HCT116 (cell line): ENCODE measurements at regions not wholly inside any gene's neighbourhood (a gene's known extent, or its start where the extent isn't known, plus 50 kb on each side); places are given as distances from the start of the nearest gene placed in this dataset.

ENCODE experiments used
- ATAC-seq: fragments of 200-7000 bp; cut with Tn5 transposase; 2 replicates; pipeline ENCODE4 v1.9.1; 2020; ENCODE audit warnings: mild to moderate bottlenecking, moderate library complexity
- BruUV-seq: library from RNA; stranded (reverse); fragments of 400-500 nt; replicated peaks from 2 replicates; lab custom pipeline; 2021; lab: Mats Ljungman, UMichigan
- CTCF ChIA-PET: fragments of 300-600 bp; sonication (Branson Sonifier 250); formaldehyde crosslinking; loops from one replicate; lab custom pipeline; 2021; ENCODE audit warnings: antibody characterized with exemption; lab: Charles Lee
- POLR2A ChIA-PET: fragments of 300-600, 350-600 bp; sonication (Branson Sonifier 250); formaldehyde crosslinking; loops from one replicate; lab custom pipeline; 2021; ENCODE audit warnings: antibody characterized with exemption; lab: Charles Lee
- RAD21 ChIA-PET, 2 experiments: fragments of 300-600 bp; sonication (Branson Sonifier 250); formaldehyde crosslinking; loops; one replicate each; lab custom pipeline; 2023; ENCODE audit warnings: low total read pairs in 2 of 2; ENCODE audit not compliant: uncharacterized antibody in 2 of 2, unreplicated experiment in 2 of 2, low non-redundant PET in 1 of 2; lab: Charles Lee
- DNase-seq: peaks from one replicate; pipeline ENCODE4 v3.0.0-alpha.2; 2010; ENCODE audit warnings: low read depth, low spot score
- H2AFZ ChIP-seq: fragments of 200-600 bp; shearing (Covaris generic), sonication (generic); 2 replicates; pipeline ENCODE4 v1.6.1; 2017; ENCODE audit warnings: low read depth, mixed run types, mixed read lengths, antibody characterized with exemption, low read length; ENCODE audit not compliant: poor library complexity, severe bottlenecking
- H3K27ac ChIP-seq: 2 replicates; pipeline ENCODE4 v1.5.1; 2012; ENCODE audit warnings: low read depth, low read length
- H3K27me3 ChIP-seq: fragments of 200-600 bp; sonication (generic); 2 replicates; pipeline ENCODE4 v1.6.1; 2016; ENCODE audit warnings: mixed run types, low read length, mixed read lengths; ENCODE audit not compliant: insufficient read depth
- H3K36me3 ChIP-seq, 2 experiments: fragments of 200-500 bp in 1 of 2; fragments of 200-600 bp in 1 of 2; sonication (Bioruptor generic) in 1 of 2; sonication (generic) in 1 of 2; 2 replicates each; pipeline versions ENCODE4 v1.5.1 to v1.6.1; 2014 to 2016; ENCODE audit warnings: low read length in 2 of 2, inconsistent platforms in 1 of 2, mixed read lengths in 1 of 2, mixed run types in 1 of 2; ENCODE audit not compliant: insufficient read depth in 2 of 2, control insufficient read depth in 1 of 2
- H3K4me1 ChIP-seq, 2 experiments: fragments of 200-600 bp in 1 of 2; sonication (generic) in 1 of 2; 2 replicates each; pipeline versions ENCODE4 v1.5.1 to v1.6.1; 2012 to 2017; ENCODE audit warnings: low read length in 2 of 2, inconsistent platforms in 1 of 2, mild to moderate bottlenecking in 1 of 2, mixed read lengths in 1 of 2, mixed run types in 1 of 2, moderate library complexity in 1 of 2; ENCODE audit not compliant: insufficient read depth in 2 of 2, control insufficient read depth in 1 of 2
- H3K4me2 ChIP-seq: fragments of 200-600 bp; sonication (generic); 2 replicates; pipeline ENCODE4 v1.6.1; 2017; ENCODE audit warnings: mixed run types, low read length, mixed read lengths
- H3K4me3 ChIP-seq, 2 experiments: fragments of 200-600 bp in 1 of 2; sonication (generic) in 1 of 2; replicated peaks in 1 of 2; 2 replicates each; pipeline ENCODE4 v1.5.1; 2011 to 2016; ENCODE audit warnings: low read length in 2 of 2, control low read depth in 1 of 2, low read depth in 1 of 2, mild to moderate bottlenecking in 1 of 2, mixed read lengths in 1 of 2, mixed run types in 1 of 2
- H3K79me2 ChIP-seq: fragments of 200-600 bp; sonication (generic); 2 replicates; pipeline ENCODE4 v1.6.1; 2017; ENCODE audit warnings: mild to moderate bottlenecking, mixed run types, low read length, moderate library complexity, mixed read lengths; ENCODE audit not compliant: insufficient read depth
- H3K9ac ChIP-seq: fragments of 200-600 bp; sonication (generic); 2 replicates; pipeline ENCODE4 v1.6.1; 2016; ENCODE audit warnings: low read length, mixed read lengths
- H3K9me2 ChIP-seq: fragments of 200-600 bp; sonication (generic), shearing (Covaris generic); 2 replicates; pipeline ENCODE4 v1.6.1; 2017; ENCODE audit warnings: mixed run types, mild to moderate bottlenecking, moderate library complexity; ENCODE audit not compliant: insufficient read depth
- H3K9me3 ChIP-seq, 2 experiments: fragments of 200-500 bp in 1 of 2; fragments of 200-600 bp in 1 of 2; sonication (Bioruptor generic) in 1 of 2; sonication (generic) in 1 of 2; 2 replicates each; pipeline ENCODE4 v1.6.1; 2014 to 2017; ENCODE audit warnings: low read length in 2 of 2, mixed read lengths in 2 of 2, inconsistent platforms in 1 of 2, low read depth in 1 of 2, mild to moderate bottlenecking in 1 of 2, mixed run types in 1 of 2, moderate library complexity in 1 of 2; ENCODE audit not compliant: control insufficient read depth in 1 of 2, insufficient read depth in 1 of 2
- H4K20me1 ChIP-seq: fragments of 200-600 bp; sonication (generic), shearing (Covaris generic); 2 replicates; pipeline ENCODE4 v1.6.1; 2017; ENCODE audit warnings: mixed run types, mild to moderate bottlenecking, moderate library complexity; ENCODE audit not compliant: insufficient read depth
- EGR1 ChIP-seq: IDR thresholded peaks from 2 replicates; pipeline ENCODE4 v1.6.1; 2012; ENCODE audit warnings: low read depth
- EZH2phosphoT487 ChIP-seq: fragments of 200-600 bp; IDR thresholded peaks from 2 replicates; pipeline ENCODE4 v1.6.1; 2018; ENCODE audit warnings: antibody characterized with exemption, borderline replicate concordance
- FOSL1 ChIP-seq: IDR thresholded peaks from 2 replicates; pipeline ENCODE4 v1.6.1; 2012; ENCODE audit warnings: low read depth
- POLR2A ChIP-seq: IDR thresholded peaks from 2 replicates; pipeline ENCODE4 v1.7.0; 2011; ENCODE audit warnings: borderline replicate concordance; ENCODE audit not compliant: insufficient read depth, insufficient read length; ENCODE audit errors: extremely low read depth
- RAD21 ChIP-seq: IDR thresholded peaks from 2 replicates; pipeline ENCODE4 v1.6.1; 2012; ENCODE audit warnings: low read depth, mild to moderate bottlenecking
- SIN3A ChIP-seq: IDR thresholded peaks from 2 replicates; pipeline ENCODE4 v1.6.1; 2012; ENCODE audit warnings: low read depth
- TCF7L2 ChIP-seq: IDR thresholded peaks from 2 replicates; pipeline ENCODE4 v1.7.0; 2011; ENCODE audit warnings: borderline replicate concordance, inconsistent platforms; ENCODE audit not compliant: insufficient read depth, insufficient read length; ENCODE audit errors: extremely low read depth
- YY1 ChIP-seq: IDR thresholded peaks from 2 replicates; pipeline ENCODE4 v1.6.1; 2011; ENCODE audit warnings: low read length, low read depth, moderate library complexity, mild to moderate bottlenecking; ENCODE audit not compliant: insufficient replicate concordance; ENCODE audit errors: extremely low read depth
- ZFX ChIP-seq: fragments of 450-650 bp; IDR thresholded peaks from 2 replicates; pipeline ENCODE4 v1.6.1; 2017
- ZNF274 ChIP-seq: fragments of 200-500 bp; sonication (Bioruptor generic); IDR thresholded peaks from 2 replicates; pipeline ENCODE4 v1.6.1; 2014; ENCODE audit warnings: mild to moderate bottlenecking, low read depth, low read length, inconsistent platforms
- intact Hi-C: fragments of 100-400 bp; cut with micrococcal nuclease; formaldehyde crosslinking; loops from 2 replicates; pipeline ENCODE4 v1.10.0; 2022
- TF ChIP-seq, protein P1 (sequence below): IDR thresholded peaks from 2 replicates; pipeline ENCODE4 v1.6.1; 2012

DNA sequence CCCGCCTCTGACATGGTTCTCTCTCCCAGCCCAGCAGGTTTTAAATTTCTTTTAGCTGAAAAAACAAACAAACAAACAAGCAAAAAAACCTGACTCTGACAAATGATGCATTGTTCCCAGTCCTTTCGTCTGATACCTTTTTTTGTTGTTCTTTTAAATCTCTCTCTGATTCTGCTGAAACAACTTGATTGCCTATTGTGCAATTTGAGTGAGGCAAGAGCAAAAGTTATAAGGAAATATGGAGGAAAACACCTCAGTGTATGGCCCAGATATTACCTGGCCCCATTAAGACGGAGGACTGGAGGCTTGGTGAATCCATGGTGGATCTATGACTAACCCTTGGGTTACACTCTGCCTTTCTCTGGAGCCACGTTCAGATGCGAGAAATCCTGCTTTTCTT, 164.0 kb downstream of the MELK start (continued):
- no peak for TF ChIP-seq ZNF274

DNA sequence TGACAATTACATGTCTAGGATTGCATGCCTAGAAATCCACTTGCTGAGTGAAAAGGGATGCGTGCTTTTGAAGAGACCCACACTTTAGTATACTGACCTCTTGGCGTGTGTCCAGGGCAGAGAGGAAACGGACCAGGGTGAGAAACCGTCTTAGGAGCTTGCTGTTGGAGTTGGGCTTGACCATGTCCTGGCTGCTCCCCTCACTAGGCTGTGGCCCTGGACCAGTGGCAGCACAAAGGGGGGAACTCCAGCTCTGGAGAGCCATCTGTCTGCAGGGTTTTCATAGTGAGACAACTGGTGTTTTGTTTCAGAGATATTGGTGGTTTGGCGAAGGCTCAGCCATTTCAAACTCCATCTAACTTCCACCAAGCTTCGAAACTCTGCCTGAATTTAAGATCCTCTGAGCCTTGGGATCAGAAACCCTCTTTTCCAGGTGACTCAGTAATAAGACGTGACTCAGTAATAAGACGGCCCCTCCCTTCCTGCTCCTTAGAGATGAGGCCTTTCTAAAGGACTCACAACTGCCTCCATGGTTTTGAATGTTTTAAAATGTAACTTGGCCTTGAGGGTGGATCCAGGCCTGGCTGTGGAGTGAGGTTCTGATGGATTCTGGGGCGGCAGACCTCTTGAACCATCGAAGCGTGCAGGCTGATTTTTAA, 165.8 kb downstream of the MELK start:
- Histone ChIP-seq H3K27ac (no peak overlapping the region), H3K9ac (peak overlapping the region; percentile 45), H3K9me3 (no peaks in the 10 kb centered on the region), H3K36me3 (no peaks in the 10 kb centered on the region), H3K4me1 (peaks cover 3 to 12% of the 10 kb centered on the region in 2 experiments; a peak in 2 of 4 replicates), H3K9me2 (no peaks in the 10 kb centered on the region), H2AFZ (peak overlapping the region; percentile 56), H3K4me3 (no peak overlapping the region), H3K79me2 (no peaks in the 10 kb centered on the region), H4K20me1 (no peaks in the 10 kb centered on the region), H3K27me3 (no peaks in the 10 kb centered on the region), H3K4me2 (peak overlapping the region; percentile 39)
- intact Hi-C loops: no loop called here
- POLR2A ChIA-PET: no interaction called here
- DNase-seq (peak; percentile 54), ATAC-seq (peak; percentile 91)
- no TSS peak for BruUV-seq
- CTCF ChIA-PET: interaction anchor here (2.1 kb wide), 1 partner anchor 9 kb away, joined by 12 read pairs; no protein-coding TSS in a partner anchor
- RAD21 ChIA-PET: no interaction called here
- TF ChIP-seq YY1 (peak; percentile 37), EGR1 (no peak), FOSL1 (peak; percentile 70; the same call in 1 of the 2 replicates), RAD21 (no peak), ZFX (0 out of 2 replicates have a peak, but pooled peaks have one; percentile 24)
- TF ChIP-seq, all 23 proteins: peak for 3

- RAD21 ChIA-PET: no interaction called here
- Histone ChIP-seq H3K36me3 (no peaks in the 10 kb centered on the region), H3K79me2 (no peaks in the 10 kb centered on the region), H3K27ac (no peak overlapping the region), H3K27me3 (no peaks in the 10 kb centered on the region), H3K9me2 (no peaks in the 10 kb centered on the region), H3K4me3 (no peak overlapping the region), H3K4me1 (peaks cover 3 to 12% of the 10 kb centered on the region in 2 experiments; a peak in 2 of 4 replicates), H2AFZ (peak overlapping the region; percentile 56), H3K9ac (no peak overlapping the region), H3K9me3 (no peaks in the 10 kb centered on the region), H3K4me2 (no peak overlapping the region), H4K20me1 (no peaks in the 10 kb centered on the region)
- CTCF ChIA-PET: interaction anchor here (1.7 to 2.1 kb wide), 2 partner anchors 11 kb away, joined by 6 to 12 read pairs; no protein-coding TSS in a partner anchor
- BruUV-seq: no TSS peak
- DNase-seq (no peak), ATAC-seq (no peak)
- intact Hi-C loops: no loop called here
- POLR2A ChIA-PET: no interaction called here
- no peak for TF ChIP-seq TCF7L2
- TF ChIP-seq, protein P1, sequence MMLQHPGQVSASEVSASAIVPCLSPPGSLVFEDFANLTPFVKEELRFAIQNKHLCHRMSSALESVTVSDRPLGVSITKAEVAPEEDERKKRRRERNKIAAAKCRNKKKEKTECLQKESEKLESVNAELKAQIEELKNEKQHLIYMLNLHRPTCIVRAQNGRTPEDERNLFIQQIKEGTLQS: no peak
- TF ChIP-seq SIN3A: no peak
- no peak for TF ChIP-seq POLR2A
- TF ChIP-seq RAD21: no peak
- TF ChIP-seq EZH2phosphoT487: no peak
Measured at GRCh38 chr9:36739373-36740116, 166.8 kb downstream of the MELK start.
